A204.1 (cell line): ENCODE measurements at regions not wholly inside any gene's neighbourhood (a gene's known extent, or its start where the extent isn't known, plus 50 kb on each side); places are given as distances from the start of the nearest gene placed in this dataset.

Experiments used
- FAIRE-seq: peaks from 2 replicates; lab custom pipeline; 2012; peaks lifted over from hg19 to GRCh38; lab: Jason Lieb, UNC

DNA sequence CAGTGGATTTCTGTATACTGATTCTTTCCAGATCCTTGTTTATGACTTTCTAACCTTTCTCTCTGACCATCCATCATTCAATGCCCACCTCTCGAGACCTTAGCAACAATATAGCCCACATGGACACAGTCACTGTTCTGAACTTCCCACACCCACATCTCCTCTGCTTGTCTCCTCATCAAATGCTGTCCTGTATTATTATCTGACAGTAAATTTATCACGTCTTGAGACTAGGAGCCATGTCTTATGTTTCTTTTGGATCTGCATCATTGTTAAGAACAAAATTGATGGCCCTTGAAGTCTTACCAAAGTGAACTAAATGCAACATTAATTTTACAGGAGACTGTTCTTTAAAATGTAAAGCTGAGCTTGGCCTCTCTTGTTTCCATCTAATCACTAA lies 495.4 kb upstream of the KLF4 start:
- no peak for FAIRE-seq

GRCh38 chr9:107983762-107984161 lies 494.2 kb upstream of the KLF4 start:
- no peak for FAIRE-seq

DNA sequence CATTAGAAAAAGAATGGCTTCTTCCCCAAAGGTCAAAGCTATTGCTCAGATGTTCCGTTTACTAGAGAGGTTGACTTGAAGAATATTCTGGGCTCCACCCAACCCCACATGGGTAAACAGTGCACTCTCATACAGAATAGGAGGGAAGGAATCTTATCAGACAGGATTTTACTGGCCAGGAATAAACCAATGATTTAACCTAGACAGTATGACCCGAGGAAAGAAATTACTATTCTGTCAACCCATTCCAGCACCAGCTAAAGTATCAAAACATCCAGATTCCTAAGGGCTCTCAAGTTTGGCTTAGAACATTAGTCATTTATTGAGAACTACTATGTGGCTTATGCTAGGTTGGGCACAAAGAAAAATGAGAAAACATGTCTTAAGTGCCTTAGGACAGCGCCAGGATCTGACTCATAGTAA lies 493.6 kb upstream of the KLF4 start:
- no peak for FAIRE-seq

- FAIRE-seq = no peak
Measured at GRCh38 chr9:107982745-107983144, 493.2 kb upstream of the KLF4 start.

- no peak for FAIRE-seq
Measured at GRCh38 chr9:107982001-107982400, 492.4 kb upstream of the KLF4 start.

DNA sequence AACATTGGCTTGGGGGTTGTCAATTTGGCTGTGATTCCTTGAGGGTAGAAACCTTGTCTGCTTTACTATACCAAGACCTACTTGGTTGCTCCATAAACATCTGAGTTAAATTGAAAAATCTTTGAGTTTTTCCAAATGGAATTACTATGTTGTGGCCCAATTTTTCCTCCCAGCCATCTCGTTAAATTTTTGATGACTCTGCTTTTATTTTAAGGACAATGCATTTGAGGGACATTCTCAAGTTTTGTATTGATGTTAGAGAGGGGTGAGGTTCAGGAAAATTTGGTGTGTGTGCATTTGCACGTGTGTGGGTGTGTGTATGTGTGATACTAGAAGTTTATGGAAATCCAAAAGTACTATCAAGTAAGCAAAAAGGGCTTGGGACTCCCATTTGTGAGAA lies 491.4 kb upstream of the KLF4 start:
- no peak for FAIRE-seq

DNA sequence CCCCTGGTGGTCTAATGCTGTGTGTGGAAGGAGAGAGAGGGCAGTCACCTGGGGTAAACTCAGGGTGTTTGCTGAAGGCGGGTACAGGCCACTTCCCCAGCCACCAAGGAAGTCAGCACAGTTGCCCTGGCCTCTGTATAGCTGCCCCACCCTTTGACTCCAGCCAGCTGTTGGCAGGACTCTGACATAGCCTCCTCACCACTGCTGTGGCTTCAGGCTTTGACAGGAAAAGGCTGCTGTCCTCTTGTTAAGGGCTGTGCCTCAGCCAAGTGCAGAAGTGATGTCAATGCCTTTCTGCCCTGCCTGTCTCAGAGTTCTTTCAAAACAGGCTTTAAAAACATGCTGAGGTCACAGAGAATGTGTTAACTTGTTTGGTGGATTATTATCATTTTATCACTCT lies 487.2 kb upstream of the KLF4 start:
- no peak for FAIRE-seq

DNA sequence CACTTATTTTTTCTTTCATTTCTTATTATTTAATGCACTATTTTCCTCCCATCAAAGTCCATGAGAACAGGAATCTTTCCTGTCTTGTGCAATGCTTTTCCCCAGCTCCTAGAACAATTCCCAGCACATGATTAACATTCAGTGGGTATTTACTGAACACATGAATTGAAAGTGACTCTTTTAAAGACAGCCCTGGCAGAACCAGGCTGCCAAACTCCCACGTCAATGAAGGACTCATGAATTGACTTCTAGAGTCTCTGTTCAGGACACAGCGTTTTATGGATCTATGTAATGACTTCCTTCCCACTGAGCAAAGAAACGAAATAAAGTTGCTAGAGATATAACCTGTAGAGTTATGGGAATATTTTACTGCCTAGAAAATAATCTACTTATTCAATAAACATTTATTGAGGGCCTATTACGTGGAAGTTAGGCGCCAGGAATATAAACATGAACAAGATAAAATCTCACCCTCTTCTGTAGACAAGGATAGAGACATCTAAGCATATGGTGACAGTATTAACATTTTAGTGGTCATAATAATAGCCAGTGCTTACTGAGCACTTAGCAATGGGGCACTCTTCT lies 485.9 kb upstream of the KLF4 start:
- no peak for FAIRE-seq

- no peak for FAIRE-seq
Measured at GRCh38 chr9:107973451-107973850, 483.9 kb upstream of the KLF4 start.

DNA sequence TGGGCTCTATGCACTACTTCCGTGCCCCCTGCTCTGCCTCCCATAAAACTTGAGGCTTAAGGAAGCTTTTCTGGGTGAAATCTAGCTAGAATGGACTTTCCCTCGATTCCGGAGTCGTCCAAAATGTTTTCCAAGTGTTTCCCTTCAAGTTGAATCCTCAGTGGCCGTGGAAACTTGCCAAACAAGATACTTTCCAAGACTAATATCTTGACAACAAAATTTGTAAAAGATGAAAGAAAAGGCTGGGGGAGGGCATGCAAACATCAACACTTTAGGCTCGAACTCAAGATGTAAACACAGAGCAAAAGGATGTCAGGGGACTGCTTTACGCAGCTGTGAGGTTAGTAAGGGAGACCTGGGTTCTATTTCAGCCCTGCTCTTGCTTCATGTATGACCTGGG lies 482.8 kb upstream of the KLF4 start:
- FAIRE-seq = no peak

GRCh38 chr9:107971241-107971640 lies 481.7 kb upstream of the KLF4 start:
- FAIRE-seq = no peak

DNA sequence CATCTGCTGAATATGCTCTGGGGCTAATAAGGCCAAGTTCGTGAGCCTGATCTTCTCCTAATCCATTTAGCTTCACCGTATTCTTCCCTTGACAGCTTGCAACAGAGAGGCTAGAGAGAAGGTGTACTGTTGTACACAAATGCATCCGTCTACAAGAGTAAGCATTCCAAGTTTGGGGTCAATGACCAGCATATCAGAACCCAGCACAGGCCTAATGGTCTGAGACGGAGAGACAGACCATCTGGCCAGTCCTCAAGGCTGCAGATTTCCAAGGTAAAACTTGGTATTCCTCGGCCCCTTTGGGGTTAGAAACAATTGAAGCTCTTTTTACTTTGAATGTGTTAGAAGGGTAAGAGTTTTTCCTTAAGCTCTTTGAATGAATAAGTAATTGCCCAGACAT lies 481.2 kb upstream of the KLF4 start:
- FAIRE-seq = no peak

- no peak for FAIRE-seq
Measured at GRCh38 chr9:107969727-107970126, 480.2 kb upstream of the KLF4 start.

DNA sequence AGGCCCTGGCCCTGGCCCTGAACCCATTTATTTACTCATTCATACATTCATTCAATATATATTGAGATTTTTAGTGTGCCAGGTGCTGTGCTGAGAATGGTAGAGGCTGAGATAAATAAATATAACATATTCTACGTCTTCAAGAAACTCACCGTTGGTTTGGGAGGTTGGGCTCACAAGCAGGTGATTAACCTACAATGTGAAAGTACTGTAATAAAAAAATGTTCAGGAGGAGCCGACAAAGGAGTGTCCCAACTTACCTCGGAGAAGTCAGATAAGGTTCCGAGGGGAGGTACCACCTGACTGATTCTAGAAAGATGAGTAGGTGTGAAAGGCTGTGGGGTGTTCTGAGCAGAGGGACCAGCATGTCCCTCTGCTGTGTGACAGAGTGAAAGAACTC lies 479.6 kb upstream of the KLF4 start:
- FAIRE-seq = no peak

GRCh38 chr9:107963246-107963645 lies 473.7 kb upstream of the KLF4 start:
- no peak for FAIRE-seq

GRCh38 chr9:107960916-107961315 lies 471.3 kb upstream of the KLF4 start:
- FAIRE-seq = no peak

DNA sequence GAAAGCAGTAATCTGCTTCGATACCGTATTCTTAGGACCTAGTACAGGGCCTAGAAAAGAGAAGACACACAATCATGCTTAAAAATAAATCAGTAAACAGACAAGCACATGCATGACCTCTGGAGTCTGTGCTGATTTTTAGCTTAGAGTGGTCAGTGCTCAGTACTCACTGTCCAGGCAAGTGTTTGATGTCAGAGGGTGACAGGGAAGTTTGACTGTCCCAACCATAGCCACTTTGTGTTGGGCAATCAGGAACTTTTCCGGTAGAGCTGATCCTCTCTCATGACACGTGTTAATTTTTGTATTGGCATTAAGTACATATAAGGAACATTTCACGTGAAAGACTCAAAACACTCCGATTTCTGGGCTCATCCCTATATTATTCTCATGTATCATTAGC lies 464.7 kb upstream of the KLF4 start:
- FAIRE-seq = no peak

DNA sequence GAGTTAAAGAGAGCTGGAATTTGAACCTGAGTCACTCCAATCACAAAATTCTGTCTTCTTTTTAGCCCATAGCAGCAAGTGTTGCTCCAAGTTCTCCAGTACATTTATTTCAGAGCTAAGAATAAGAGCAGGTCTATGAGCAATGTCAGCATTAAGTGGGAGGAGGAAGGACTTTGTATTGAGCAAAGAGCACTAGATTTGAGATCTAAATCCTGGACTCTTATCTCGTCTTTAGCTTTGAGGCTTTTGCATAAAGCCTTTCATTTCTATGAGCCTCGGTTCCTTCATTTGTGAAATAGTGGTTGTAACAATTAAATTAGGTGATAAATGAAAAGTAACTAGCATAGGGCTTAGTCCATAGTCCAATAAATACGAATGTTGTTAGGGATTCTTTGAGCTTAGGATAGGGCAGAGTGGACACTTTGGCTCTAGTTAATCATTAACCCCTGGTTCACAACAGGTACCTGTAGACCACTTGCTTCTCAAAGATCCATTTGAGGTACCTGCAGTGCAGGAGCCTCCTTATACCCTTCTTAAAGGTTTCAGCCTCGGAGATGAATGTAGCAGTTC lies 464.1 kb upstream of the KLF4 start:
- FAIRE-seq = no peak

- FAIRE-seq = no peak
Measured at GRCh38 chr9:107952773-107953172, 463.2 kb upstream of the KLF4 start.

DNA sequence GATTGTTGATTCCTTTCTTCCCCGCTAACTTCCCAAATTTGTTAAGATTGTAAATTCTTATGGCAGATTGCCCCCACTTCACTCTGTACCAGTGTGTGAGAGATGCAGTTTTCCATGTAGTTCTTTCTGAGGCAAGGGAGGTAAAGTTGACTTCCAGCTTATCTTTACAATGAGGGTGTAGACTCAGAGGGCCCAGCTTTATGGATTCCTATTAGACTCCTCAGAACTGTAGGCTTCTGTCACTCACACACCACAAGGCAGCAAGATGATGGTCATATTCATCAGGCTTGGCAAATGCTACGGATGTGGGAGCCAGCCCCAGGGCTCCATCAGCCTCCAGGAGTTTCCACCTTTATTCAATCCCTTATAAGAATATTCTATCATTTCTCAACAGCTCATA lies 461.9 kb upstream of the KLF4 start:
- FAIRE-seq = no peak

- FAIRE-seq = no peak
Measured at GRCh38 chr9:107949061-107949460, 459.5 kb upstream of the KLF4 start.

DNA sequence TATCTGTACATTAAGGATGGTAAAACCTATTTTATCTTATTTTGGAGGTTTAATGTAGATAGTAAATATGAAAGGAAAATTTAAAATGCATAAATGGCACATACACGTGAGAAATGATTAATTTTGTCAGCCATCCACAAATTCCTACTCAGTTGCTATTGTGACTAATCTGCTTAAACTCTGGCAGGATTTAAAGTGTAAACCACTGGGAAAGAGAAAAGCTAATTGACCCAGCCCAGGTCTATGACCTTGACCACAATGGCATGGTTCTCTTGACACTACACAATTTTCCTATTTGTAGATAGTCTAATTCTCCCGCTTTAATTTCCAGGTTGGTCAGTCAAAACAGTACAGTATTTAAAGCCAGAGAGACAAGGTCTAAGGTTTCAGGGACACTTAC lies 459.0 kb upstream of the KLF4 start:
- no peak for FAIRE-seq

DNA sequence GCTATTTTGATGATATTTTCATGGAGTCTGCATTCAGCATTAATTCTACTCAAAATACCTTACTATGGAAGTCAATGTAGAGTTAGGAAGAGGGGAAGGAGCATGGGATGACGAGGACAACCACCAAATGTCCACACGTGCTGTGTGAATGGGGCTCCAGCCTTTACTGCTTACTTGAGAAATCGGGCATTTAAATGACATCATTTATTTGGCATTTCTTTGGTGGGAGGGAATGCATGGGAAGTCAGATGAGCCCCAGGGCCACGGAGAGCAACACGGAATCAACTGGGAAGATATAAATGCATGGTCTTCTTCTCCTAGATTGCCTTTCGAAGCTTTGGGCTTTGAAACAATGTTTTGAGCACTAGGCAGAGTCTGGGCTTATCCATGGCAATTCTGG lies 458.5 kb upstream of the KLF4 start:
- FAIRE-seq = no peak

DNA sequence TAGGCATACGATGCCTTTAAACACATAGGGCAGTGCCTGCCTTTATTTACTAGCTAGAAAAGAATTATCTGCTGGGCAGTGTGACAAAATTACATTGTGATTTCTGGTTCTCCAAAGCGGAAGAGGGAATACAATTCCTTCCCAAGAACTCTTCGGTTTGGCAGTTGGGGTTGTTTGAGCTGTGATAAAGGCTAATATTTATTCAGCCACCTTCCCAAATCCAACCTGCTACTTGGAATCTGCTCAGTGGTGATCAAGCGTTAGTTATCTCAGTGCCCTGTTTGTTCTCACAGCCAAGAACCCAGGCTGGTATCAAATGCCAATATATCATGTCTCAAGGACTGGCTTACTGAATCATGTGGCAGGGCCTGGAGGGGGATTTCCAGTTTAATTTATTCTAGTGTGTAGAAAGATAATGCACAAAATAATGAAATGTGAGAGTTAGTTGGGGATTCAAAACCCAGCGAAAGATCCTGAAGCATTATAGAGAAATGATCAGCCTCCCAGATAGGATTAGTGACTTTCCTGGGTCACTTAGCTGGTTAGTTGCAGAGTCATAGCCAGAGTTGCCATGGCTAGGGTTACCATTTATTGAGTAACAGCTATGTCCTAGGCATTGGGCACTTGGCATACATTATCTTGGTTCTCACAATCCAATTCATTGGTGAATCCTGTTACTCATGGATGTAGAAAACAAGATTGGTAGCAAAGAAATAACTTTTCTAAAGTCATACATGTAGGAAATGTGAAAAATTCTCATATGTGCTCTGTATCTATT lies 457.0 kb upstream of the KLF4 start:
- FAIRE-seq = no peak
